CD4-positive, alpha-beta T cell treated with Interleukin-10 for 1 hour (primary cell): ENCODE measurements at regions not wholly inside any gene's neighbourhood (a gene's known extent, or its start where the extent isn't known, plus 50 kb on each side); places are given as distances from the start of the nearest gene placed in this dataset.
"Not testable (repeated sequence)": the region's sequence is repeated elsewhere in the genome, so short reads cannot be mapped to it uniquely, and the experiment has no call there.

Experiments used
- DNase-seq: peaks from one replicate; pipeline ENCODE4 v3.0.0-alpha.2; 2020

- no peak for DNase-seq
These were observed 121.1 kb downstream of the PDCD6IP start for GRCh38 chr3:33919312-33920120.

GRCh38 chr3:33920511-33920910 lies 122.1 kb downstream of the PDCD6IP start:
- no peak for DNase-seq

- DNase-seq = no peak
These were observed 123.2 kb downstream of the PDCD6IP start for GRCh38 chr3:33921608-33922007.

- DNase-seq = no peak
These were observed 128.7 kb downstream of the PDCD6IP start for GRCh38 chr3:33926998-33927605.

GRCh38 chr3:33929813-33930212 lies 131.4 kb downstream of the PDCD6IP start:
- DNase-seq = no peak

GRCh38 chr3:33931512-33931911 lies 133.1 kb downstream of the PDCD6IP start:
- DNase-seq = no peak

GRCh38 chr3:33932010-33932764 lies 133.8 kb downstream of the PDCD6IP start:
- no peak for DNase-seq

- DNase-seq = no peak
These were observed 137.9 kb downstream of the PDCD6IP start for GRCh38 chr3:33936171-33936920.

- no peak for DNase-seq
These were observed 138.6 kb downstream of the PDCD6IP start for GRCh38 chr3:33936921-33937525.

GRCh38 chr3:33937628-33938027 lies 139.2 kb downstream of the PDCD6IP start:
- DNase-seq = no peak

GRCh38 chr3:33940149-33940548 lies 141.7 kb downstream of the PDCD6IP start:
- DNase-seq = no peak

- no peak for DNase-seq
These were observed 142.3 kb downstream of the PDCD6IP start for GRCh38 chr3:33940736-33941135.

GRCh38 chr3:33941804-33942203 lies 143.4 kb downstream of the PDCD6IP start:
- no peak for DNase-seq

GRCh38 chr3:33942483-33943150 lies 144.2 kb downstream of the PDCD6IP start:
- DNase-seq = no peak

- no peak for DNase-seq
These were observed 144.8 kb downstream of the PDCD6IP start for GRCh38 chr3:33943277-33943676.

GRCh38 chr3:33946612-33947011 lies 148.2 kb downstream of the PDCD6IP start:
- DNase-seq = not testable (repeated sequence)

GRCh38 chr3:33947272-33948195 lies 149.1 kb downstream of the PDCD6IP start:
- no peak for DNase-seq

GRCh38 chr3:33949074-33949473 lies 150.6 kb downstream of the PDCD6IP start:
- no peak for DNase-seq

- DNase-seq = no peak
These were observed 156.5 kb downstream of the PDCD6IP start for GRCh38 chr3:33954956-33955355.

GRCh38 chr3:33956206-33956605 lies 157.8 kb downstream of the PDCD6IP start:
- DNase-seq = no peak

GRCh38 chr3:33956776-33957175 lies 158.3 kb downstream of the PDCD6IP start:
- no peak for DNase-seq
